Spinal cord (tissue), 9 donors: ENCODE measurements at regions not wholly inside any gene's neighbourhood (a gene's known extent, or its start where the extent isn't known, plus 50 kb on each side); places are given as distances from the start of the nearest gene placed in this dataset.

Experiments
- DNase-seq, 6 donors: peaks; one replicate each; pipeline versions ENCODE4 v3.0.0 to v3.0.0-alpha.2; 2013 to 2015; ENCODE audit warnings: low spot score in 6 of 6, low read depth in 4 of 6
- H3K27ac ChIP-seq: one replicate; pipeline ENCODE4 v1.5.1; 2013; ENCODE audit warnings: low read depth, low read length, control low read depth
- H3K27me3 ChIP-seq: one replicate; pipeline ENCODE4 v1.6.1; 2013; ENCODE audit warnings: low read length; ENCODE audit not compliant: control insufficient read depth, insufficient read depth
- H3K36me3 ChIP-seq: one replicate; pipeline ENCODE4 v1.6.1; 2013; ENCODE audit warnings: low read length; ENCODE audit not compliant: control insufficient read depth, insufficient read depth
- H3K4me1 ChIP-seq: one replicate; pipeline ENCODE4 v1.6.1; 2013; ENCODE audit warnings: low read length; ENCODE audit not compliant: control insufficient read depth, insufficient read depth
- H3K4me3 ChIP-seq: one replicate; pipeline ENCODE4 v1.5.1; 2013; ENCODE audit warnings: low read depth, low read length, control low read depth
- H3K9me3 ChIP-seq: one replicate; pipeline ENCODE4 v1.6.1; 2013; ENCODE audit warnings: low read length; ENCODE audit not compliant: control insufficient read depth, insufficient read depth
- WGBS: methylation state at CpG from one replicate; pipeline ENCODE4 v1.1.5; 2013; ENCODE audit warnings: missing lambda C conversion rate; ENCODE audit not compliant: insufficient coverage; 5-methylcytosine and 5-hydroxymethylcytosine counted together
- donor health status: healthy.

- H3K9me3 ChIP-seq: no peaks in the 10 kb centered on the region
- H3K36me3 ChIP-seq: no peaks in the 10 kb centered on the region
- H3K4me3 ChIP-seq: peak overlapping the region; percentile 16
- peak in 3 of 6 donors; percentile 22 to 79 (median 54) for DNase-seq
- peaks cover 42% of the 10 kb centered on the region for H3K4me1 ChIP-seq
- peaks cover 31% of the 10 kb centered on the region for H3K27me3 ChIP-seq
- H3K27ac ChIP-seq: no peak overlapping the region
- WGBS: 4% methylated on average over 20 of the region's 31 CpGs
These were observed 70.1 kb upstream of the CASZ1 start for GRCh38 chr1:10866321-10867093.

DNA sequence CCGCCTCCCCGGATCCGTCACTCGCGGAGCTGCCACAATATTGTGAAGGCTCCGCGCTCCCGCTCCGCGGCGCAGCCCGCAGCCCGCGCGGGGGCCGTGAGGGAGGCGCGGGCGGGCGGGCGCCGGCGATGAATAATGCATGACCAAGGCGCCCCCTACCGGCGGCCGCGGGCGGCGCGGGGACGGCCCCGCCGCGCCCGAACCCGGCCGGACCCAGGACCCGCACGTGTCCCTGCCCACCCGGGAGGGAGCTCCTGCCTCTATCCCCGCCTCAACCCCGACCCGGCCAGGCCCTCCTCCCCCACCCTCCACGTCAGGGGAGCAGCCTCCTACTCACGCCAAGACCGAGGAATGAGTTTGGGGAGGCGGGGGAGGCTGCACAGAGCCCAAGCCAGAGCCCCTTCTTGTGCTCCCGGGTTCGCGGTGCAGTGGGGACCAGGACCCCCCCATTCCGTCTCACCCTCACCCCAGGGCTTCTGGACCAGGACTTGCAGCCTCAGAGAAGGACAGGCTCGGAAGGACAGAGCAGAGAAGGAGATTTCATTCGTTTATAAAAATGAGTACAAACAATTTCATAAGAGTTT lies 70.8 kb upstream of the CASZ1 start:
- peak overlapping the region; percentile 24 for H3K4me3 ChIP-seq
- H3K27ac ChIP-seq: no peak overlapping the region
- peaks cover 42% of the 10 kb centered on the region for H3K4me1 ChIP-seq
- peak in 5 of 6 donors; percentile 39 to 89 (median 57) for DNase-seq
- no peaks in the 10 kb centered on the region for H3K36me3 ChIP-seq
- WGBS: 0% methylated on average over 38 of the region's 54 CpGs
- no peaks in the 10 kb centered on the region for H3K9me3 ChIP-seq
- peaks cover 31% of the 10 kb centered on the region for H3K27me3 ChIP-seq

- no peak overlapping the region for H3K27ac ChIP-seq
- no peaks in the 10 kb centered on the region for H3K9me3 ChIP-seq
- H3K4me1 ChIP-seq: peaks cover 39% of the 10 kb centered on the region
- DNase-seq: peak in 4 of 6 donors; percentile 20 to 71 (median 48)
- peaks cover 28% of the 10 kb centered on the region for H3K27me3 ChIP-seq
- no peaks in the 10 kb centered on the region for H3K36me3 ChIP-seq
- WGBS: 42% methylated on average over 15 of the region's 17 CpGs
- H3K4me3 ChIP-seq: no peak overlapping the region
These were observed 71.6 kb upstream of the CASZ1 start for GRCh38 chr1:10867914-10868598.

DNA sequence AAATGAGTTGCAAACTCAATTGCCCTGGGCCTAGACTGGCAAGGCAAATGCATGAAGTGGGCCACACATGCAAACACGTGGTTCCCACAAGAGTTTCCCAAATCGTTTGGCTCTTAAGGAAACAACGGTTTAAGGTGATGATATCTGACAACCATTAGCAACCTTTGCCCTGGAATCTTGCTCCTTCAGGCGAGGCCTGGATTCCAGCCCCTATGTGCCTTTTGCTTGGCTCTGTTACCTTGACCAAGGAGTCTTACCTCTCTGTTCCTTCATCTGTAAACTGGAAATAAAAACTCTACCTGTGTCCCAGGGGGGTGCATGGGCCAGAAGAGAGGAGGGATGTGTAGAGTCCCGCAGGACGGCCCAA lies 72.1 kb upstream of the CASZ1 start:
- no peak overlapping the region for H3K27ac ChIP-seq
- peaks cover 23% of the 10 kb centered on the region for H3K27me3 ChIP-seq
- H3K4me3 ChIP-seq: no peak overlapping the region
- H3K4me1 ChIP-seq: peaks cover 36% of the 10 kb centered on the region
- H3K9me3 ChIP-seq: no peaks in the 10 kb centered on the region
- DNase-seq: no peak
- H3K36me3 ChIP-seq: no peaks in the 10 kb centered on the region
- WGBS: 79% methylated on average over 6 of the region's 6 CpGs

DNA sequence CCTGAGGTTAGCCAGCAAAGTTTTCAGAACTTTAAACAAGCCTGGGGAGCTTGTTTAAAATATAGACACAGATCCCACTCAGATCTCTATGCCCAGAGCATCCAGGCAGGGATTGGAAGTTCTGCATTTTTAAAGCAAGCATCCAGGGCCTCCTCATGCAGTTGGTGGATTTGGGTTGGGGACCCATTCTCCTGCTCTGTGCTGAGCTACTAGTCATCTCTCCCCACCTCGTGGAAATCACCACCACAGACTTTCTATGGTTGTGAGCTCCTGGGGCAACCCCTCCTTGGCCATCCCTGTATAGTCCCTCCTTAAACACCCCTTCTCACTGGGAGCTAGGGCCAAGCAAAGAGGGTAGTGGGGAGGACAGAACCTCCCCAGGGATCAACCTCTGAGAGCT lies 73.5 kb upstream of the CASZ1 start:
- WGBS: no CpG with 5 or more reads among the region's 1 CpG
- H3K4me1 ChIP-seq: peaks cover 29% of the 10 kb centered on the region
- no peak overlapping the region for H3K4me3 ChIP-seq
- H3K9me3 ChIP-seq: no peaks in the 10 kb centered on the region
- H3K27ac ChIP-seq: no peak overlapping the region
- no peak for DNase-seq
- peaks cover 13% of the 10 kb centered on the region for H3K27me3 ChIP-seq
- no peaks in the 10 kb centered on the region for H3K36me3 ChIP-seq

DNA sequence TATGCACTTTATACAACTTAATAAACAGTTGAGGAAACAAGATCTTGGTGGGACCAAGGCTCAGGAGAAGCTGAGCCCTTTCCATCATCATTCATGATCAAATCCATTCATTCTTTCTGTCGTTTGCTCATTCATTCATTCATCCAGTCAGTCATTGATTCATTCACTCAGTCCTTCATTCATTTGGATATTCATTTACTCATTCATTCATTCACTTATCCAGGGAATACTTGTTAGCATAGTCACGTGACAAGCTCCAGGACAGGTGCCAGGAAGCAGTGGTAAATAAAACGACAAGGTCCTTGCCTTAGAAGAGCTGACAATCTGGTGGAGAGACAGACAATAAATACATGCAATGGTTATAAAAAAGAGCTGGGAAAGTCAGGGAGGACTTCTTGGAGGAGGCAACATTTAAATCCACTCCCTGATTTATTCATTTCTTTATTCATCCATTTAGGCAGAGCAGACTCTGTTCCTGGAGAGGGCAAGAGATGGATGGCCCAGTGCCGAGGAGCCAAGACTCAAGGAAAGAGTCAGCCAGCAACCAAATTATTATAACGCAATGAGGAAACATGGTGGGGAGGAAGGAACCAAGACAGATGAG lies 74.1 kb upstream of the CASZ1 start:
- Histone ChIP-seq H3K36me3 (no peaks in the 10 kb centered on the region), H3K27me3 (peaks cover 11% of the 10 kb centered on the region), H3K9me3 (no peaks in the 10 kb centered on the region), H3K4me3 (no peak overlapping the region), H3K4me1 (peaks cover 25% of the 10 kb centered on the region), H3K27ac (no peak overlapping the region)
- WGBS: 80% methylated on average over 3 of the region's 5 CpGs
- DNase-seq: no peak

GRCh38 chr1:10873189-10873588 lies 76.7 kb upstream of the CASZ1 start:
- H3K4me3 ChIP-seq: no peak overlapping the region
- no peaks in the 10 kb centered on the region for H3K27me3 ChIP-seq
- H3K27ac ChIP-seq: no peak overlapping the region
- no peaks in the 10 kb centered on the region for H3K9me3 ChIP-seq
- no peak for DNase-seq
- peaks cover 2% of the 10 kb centered on the region for H3K4me1 ChIP-seq
- 69% methylated on average over 3 of the region's 6 CpGs for WGBS
- H3K36me3 ChIP-seq: no peaks in the 10 kb centered on the region

DNA sequence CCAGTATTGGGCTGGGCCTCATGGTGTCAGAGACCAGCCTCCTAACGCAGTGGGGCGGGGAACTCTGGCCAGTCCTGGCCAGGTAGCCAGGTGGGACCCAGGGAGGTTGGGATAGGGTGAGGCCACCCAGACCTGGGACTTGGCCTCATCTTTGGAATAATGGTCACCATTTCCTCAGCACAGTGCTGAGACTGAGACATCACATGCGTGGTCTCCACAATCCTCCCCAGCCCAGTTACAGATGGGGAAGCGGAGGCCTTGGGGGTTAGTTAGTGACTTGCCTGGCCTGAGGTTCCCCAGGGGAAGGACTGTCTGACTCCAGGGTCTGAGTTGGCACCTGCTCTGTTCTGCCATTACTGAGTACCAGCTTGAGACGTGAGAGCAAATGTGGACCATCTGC lies 77.9 kb upstream of the CASZ1 start:
- DNase-seq: no peak
- Histone ChIP-seq H3K4me3 (no peak overlapping the region), H3K27ac (no peak overlapping the region), H3K4me1 (no peaks in the 10 kb centered on the region), H3K9me3 (no peaks in the 10 kb centered on the region), H3K27me3 (no peaks in the 10 kb centered on the region), H3K36me3 (no peaks in the 10 kb centered on the region)
- 95% methylated on average over 5 of the region's 5 CpGs for WGBS

GRCh38 chr1:10877894-10878293 lies 81.4 kb upstream of the CASZ1 start:
- Histone ChIP-seq H3K27ac (no peak overlapping the region), H3K4me1 (no peaks in the 10 kb centered on the region), H3K27me3 (no peaks in the 10 kb centered on the region), H3K4me3 (no peak overlapping the region), H3K36me3 (no peaks in the 10 kb centered on the region), H3K9me3 (no peaks in the 10 kb centered on the region)
- WGBS: 50% methylated on average over 5 of the region's 9 CpGs
- DNase-seq: no peak
